HG03280 (cell line): ENCODE measurements at regions not wholly inside any gene's neighbourhood (a gene's known extent, or its start where the extent isn't known, plus 50 kb on each side); places are given as distances from the start of the nearest gene placed in this dataset.
"Not testable (repeated sequence)": the region's sequence is repeated elsewhere in the genome, so short reads cannot be mapped to it uniquely, and the experiment has no call there.

Source experiments
- ATAC-seq: cut with Tn5 transposase; IDR thresholded peaks from one replicate; pipeline ENCODE4 v1.9.1; 2021; ENCODE audit warnings: mild to moderate bottlenecking, moderate library complexity; ENCODE audit not compliant: unreplicated experiment

DNA sequence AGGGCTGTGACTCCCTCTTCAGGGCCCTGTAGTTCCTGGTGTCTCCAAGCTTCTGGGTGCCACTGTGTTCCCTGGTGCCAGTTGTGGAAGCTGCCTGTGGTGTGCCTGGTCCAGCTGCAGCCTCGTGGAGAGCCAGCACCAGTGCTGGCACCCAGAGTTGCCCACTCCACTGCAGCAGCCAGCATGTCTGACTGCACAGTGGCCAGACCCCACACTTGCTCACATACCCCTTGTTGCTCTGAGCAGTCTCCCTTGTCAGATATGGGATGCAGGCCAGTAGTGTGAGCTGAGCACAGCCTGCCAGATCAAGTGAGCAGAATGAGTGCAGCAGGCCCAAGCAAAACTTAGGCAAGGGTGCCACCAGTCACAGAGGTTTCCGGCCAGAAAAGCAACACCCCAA is 108.6 kb downstream of the ZMAT1 start:
- no peak for ATAC-seq

DNA sequence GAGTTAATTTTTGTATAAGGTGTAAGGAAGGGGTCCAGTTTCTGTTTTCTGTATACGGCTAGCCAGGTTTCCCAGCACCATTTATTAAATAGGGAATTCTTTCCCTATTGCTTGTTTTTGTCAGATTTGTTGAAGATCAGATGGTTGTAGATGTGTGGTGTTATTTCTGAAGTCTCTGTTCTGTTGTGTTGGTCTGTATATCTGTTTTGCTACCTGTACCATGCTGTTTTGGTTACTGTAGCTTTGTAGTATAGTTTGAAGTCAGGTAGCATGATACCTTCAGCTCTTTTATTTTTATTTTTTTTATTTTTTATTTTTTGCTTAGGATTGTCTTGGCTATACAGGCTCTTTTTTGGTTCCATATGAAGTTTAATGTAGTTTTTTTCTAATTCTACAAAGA is 114.1 kb downstream of the ZMAT1 start:
- ATAC-seq, result not testable (repeated sequence)

DNA sequence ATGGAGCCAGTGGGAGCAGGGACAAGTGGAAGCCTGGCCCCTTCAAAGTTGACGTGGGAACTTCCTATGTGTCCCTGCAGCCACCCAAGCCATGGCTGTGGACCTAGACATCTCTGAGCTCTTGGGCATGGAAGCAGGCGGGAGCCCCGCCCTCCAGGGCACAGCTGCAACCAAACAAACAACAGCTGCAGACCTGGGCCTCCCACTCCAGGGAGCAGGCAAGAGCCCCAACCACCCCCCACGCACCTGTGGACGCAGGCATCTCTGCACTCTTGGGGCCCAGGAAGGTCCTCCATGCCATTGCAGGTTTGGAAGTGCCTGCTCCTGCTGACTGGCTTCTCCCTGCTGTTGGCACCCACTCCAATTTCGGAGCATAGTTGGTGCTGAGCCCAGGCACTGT is 118.6 kb downstream of the ZMAT1 start:
- no peak for ATAC-seq

DNA sequence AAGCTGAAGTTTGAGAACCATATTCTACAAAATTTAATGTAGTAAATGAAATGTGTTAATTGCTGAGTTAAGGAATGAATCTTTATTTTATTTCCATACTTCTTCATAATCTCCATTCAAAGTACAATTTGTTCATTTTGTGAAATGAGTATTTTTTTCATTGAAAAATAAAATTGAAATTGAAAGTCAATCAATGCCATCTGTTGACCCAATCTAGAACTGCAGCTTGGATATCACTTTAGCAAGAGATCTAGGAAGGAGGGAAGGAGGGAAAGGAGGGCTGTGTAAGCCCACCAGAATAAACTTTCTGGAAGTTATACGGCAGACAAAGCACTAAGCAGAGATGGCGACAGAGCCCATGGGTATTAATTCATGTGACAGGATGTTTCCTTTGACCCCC is 128.4 kb downstream of the ZMAT1 start:
- no peak for ATAC-seq

DNA sequence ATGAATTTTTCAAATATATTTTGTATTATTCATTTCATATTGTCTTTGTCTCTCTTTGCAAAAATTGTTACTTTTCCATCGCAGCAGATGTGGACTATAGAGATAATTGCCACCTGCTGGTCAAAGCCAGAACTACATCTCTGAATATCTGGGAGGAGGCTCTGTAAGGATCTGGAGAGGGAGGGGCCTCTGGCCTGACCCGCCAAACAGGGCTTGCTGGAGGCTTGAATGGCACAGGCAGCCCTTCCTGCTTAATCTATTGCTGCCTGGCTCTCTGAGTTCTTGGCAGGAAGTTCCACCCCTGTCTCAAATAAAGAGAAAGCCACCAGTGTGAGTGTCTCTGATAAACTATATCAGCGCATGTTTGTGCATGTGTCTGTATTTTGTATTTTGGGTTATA is 132.4 kb downstream of the ZMAT1 start:
- ATAC-seq, result peak; percentile 100

DNA sequence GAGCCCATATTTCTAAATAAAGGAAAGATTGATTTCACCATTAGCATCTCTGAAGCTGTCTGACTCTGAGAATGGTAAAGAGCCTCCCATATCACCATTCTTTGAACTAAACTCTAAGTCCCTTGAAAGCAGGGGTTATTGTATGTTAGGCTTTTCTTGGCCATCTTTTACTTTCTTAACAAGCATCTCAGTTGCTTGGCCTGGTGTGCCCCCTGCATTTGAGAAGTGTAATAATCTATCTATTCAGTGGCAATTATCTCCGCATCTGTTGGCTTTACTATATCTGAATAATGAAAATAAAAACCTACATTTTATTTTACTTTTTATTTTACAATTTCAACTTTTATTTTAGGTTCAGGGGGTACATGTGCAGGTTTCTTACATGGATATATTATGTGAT is 128.3 kb upstream of the ARMCX2 start:
- ATAC-seq, result no peak

DNA sequence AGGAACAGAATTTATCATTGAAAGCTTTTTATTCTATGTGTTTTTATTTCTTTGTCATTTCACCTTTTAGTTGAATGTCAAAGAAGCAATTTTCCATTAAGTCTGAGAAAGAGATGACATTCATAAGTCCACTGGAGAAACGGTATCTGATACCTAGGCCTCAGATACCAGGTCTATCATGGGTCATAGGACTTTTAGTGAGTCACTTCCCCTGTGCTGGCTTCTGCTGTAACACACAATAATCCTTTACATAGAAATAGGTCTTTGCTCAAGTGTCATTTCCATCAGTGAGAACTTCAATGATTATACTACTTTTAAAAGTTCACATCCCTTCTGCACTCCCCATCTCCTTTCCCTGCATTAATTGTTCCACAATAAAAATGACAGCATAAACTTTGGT is 125.5 kb upstream of the ARMCX2 start:
- no peak for ATAC-seq

DNA sequence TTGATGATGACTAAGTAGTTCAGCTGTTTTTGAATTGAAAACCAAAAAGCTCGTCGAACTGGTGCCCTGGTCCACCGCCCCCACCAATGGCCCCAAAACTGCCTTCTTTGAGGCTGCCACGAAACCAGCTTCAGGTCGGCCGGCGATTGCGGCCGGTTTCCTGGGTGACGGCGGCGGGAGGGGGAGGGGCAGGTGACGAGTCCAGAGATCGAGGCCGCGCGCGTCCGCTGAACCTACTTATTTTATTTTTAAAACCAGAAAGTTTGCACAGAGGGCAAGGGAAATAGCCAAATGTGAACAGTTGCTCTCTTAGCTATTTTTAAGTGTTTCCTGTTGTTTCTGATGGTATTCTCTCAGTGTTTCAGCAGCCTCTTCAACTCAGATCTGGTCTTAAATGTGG is 120.8 kb upstream of the ARMCX2 start:
- not testable (repeated sequence) for ATAC-seq

DNA sequence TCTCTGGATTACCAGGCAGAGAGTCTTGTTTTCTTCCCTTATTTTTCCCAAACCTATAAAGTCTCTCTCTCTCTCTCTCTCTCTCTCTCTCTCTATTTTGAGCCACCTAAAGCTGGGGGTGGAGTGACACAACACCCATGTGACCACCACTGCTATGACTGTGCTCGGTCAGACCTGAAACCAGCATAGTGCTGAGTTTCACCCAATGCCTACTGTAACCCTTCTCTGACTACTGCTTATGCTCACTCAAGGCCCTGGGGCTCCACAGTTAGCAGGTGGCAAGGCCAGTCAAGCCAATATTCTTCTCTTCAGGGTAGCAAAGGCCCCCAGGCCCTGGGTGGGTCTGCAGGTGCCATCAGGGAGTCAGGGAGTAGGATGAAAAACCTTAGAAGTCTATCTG is 114.7 kb upstream of the ARMCX2 start:
- peak; percentile 100 for ATAC-seq

DNA sequence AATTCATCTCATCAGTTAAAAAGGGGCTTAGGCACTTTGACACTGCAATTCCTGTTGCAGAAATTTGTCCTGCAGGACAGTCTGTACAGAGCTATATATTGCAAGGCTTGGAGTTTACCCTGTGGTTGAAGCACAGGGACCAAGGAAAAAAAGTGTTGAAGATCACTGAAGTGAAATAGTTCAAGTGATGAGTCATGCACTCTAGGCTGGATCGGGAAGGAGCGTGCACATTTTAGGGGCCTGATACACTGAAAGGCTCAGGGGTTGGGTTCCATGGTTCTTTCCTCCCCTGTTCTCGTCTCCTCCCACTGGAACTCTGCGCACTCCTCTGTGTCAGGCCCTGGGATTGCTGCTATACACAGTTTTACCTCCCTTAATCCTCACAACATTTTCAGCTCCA is 104.9 kb upstream of the ARMCX2 start:
- no peak for ATAC-seq

DNA sequence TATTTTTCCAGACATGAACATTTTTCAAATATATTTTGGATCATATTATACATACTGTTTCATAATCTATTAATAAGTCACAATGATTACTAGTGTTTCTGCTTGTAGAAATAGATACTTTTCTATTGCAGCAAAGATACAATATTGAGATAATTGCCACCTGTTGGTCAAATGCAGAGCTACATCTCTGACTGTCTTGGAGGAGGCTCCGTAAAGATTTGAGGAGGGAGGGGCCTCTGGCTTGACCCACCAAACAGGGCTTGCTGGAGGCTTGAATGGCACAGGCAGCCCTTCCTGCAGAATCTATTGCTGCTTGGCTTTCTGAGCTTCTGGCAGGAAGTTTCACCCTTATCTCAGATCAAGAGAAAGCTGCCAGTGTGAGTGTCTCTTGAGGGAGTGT is 99.3 kb upstream of the ARMCX2 start:
- ATAC-seq, result peak; percentile 85

DNA sequence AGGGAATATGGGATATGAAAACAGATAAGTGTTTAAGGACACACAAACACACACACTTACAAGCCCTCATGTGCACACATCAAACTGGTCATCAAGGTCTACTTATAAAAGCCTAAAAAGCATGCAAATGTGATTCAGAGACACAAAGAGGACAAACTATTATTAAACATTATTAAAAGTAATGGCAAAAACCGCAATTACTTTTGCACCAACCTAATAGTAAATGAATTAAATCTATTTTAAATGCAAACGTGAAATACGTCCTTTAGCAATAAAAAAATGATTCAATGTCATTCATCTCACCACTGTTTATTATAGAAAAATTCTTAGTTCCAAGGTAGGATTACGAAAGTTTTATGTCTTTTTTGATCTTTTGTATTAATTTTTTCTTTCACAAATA is 91.1 kb upstream of the ARMCX2 start:
- no peak for ATAC-seq

DNA sequence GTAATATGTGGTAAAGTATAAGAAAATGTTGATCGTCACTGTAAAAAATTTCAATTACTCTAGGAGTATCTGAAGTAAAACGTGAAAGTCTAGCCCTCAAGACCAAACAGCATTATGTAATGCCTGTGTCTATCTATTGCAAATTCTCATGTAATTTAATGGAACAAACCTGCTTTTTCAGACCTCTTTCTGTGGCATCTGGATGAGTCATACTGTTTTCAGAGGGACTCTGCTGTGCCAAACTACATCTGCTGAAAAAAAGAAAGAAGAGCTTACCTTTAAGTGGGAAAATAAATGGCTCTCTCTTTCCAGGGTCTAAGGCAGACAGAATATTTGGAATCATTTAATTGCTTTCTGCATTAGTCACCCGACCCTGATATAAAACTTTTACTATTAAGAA is 89.8 kb upstream of the ARMCX2 start:
- ATAC-seq, result no peak

DNA sequence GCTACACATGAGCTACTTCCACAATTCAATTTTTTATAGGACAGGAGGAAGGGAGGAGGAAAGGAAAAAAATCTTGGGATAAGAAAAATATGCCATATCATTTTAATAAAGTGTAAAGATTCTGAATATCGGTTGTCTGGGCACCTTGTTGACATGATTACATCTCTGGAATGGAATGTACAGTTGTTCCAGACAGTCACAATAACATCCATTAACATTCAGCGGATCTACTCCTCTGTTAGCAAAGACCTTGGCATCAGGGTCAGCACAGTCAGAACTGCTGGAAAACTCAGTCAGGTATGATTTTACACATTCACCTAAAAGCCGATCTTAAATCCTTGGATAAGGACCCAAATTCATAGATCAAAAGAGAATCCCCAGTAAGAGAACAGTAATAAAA is 85.4 kb upstream of the ARMCX2 start:
- no peak for ATAC-seq

DNA sequence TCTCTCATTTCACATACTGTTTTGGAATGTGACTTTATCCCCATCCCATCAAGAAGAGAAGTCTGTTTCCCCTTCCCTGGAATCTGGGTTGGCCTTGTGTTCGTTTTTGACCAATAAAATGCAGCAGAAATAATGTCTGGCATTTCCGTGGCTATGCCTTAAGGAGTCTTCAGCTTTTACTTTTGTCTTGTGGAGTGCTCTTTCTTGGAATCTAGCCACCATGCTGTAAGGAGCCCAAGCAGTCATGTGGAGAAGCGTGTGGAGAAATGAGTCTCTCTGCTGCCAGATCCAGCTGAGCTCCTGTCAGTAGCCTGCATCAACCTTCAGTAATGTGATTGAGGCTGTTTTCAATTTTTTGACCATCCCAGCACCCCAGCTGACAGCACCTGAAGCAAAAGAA is 84.4 kb upstream of the ARMCX2 start:
- ATAC-seq, result no peak

DNA sequence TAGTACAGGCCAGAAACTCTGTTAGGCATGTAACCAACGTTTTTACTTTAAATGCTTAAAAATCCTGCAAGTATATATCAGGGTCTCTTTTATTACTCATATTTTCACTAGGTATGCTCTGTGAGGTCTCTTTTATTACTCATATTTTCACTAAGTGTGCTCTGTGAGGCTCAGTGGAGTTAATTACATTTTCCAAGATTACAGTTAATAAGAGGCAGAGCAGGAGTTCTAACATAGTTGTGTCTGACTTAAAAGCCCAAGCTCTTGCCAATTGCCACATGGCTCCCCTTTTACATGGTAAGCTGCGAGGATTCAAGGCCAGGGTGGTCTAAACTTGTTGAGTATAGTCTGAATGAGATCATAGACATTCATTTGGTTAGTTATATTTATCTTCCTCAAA is 81.0 kb upstream of the ARMCX2 start:
- no peak for ATAC-seq

DNA sequence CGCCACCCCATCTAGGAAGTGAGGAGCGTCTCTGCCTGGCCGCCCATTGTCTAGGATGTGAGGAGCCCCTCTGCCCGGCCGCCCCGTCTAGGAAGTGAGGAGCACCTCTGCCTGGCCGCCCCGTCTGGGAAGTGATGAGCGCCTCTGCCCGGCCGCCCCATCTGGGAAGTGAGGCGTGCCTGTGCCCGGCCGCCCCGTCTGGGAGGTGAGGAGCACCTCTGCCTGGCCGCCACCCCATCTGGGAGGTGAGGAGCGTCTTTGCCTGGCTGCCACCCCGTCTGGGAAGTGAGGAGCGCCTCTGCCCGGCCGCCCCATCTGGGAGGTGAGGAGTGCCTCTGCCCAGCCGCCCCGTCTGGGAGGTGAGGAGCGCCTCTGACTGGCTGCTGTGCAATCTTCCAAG is 79.2 kb upstream of the ARMCX2 start:
- ATAC-seq, result not testable (repeated sequence)

DNA sequence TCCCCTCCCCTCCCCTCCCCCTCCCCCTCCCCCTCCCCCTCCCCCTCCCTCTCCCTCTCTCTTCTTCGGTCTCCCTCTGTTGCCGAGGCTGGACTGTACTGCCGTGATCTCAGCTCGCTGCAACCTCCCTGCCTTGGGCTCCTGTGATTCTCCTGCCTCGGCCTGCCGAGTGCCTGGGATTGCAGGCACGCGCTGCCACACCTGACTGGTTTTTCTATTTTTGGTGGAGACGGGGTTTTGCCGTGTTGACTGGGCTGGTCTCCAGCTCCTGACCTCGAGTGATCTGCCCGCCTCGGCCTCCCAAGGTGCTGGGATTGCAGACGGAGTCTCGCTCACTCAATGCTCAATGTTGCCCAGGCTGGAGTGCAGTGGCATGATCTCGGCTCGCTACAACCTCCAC is 78.8 kb upstream of the ARMCX2 start:
- not testable (repeated sequence) for ATAC-seq

DNA sequence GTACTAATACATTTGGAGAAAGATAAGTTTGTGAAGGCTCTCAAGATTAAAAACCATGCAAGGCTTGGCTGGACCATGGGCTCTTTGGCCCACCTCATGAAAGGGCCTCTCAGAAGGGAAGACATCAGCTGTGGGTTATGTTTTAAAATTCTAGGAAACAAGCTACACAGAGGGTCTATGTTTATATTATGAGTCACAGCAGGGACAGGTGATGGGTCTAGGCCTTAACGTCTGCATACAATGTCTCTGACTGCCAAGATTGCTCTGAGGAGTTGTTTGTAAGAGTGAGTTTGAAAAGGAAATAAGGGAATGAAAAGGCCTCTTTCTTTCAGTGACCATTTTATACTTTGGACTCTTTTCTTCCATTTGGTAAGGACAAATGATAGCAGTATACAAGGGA is 77.0 kb upstream of the ARMCX2 start:
- no peak for ATAC-seq

DNA sequence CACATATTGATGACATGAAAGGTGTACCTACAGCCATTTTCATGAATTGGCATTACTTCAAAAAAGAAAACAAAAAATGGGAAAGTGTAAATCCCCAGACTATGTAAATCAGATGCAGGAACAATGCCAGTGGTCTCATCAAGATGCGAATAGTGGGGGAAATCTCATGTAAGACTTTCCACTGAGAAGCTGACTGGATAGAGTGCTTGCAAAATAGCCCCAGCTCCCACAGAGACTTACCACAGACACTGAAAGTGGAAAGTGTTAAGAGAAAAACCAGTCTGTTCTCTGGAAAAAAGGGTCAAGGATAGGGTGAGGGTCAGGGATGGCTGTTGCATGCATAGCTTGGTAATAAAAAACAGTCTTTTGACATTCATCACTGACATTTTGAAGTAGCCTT is 73.2 kb upstream of the ARMCX2 start:
- ATAC-seq, result no peak

DNA sequence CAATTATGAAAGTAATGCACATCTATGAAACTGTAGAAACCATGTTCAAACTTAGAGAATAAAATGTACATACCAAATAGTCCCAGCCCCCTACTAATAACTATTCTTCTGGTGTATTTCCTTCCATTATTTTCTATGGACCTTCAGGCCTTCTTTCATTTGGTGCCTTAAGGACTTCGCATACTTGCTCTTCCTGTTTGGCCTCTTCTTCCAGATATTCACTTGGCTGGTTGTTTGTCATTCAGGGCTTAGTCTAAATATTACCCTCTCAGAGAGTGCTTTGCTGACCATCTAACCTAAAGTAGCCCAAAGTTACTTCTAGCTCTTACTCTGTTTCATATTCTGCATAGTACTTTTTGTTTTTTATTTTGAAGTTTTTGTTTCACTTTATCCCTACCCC is 70.3 kb upstream of the ARMCX2 start:
- no peak for ATAC-seq
